ENCODE measurements at regions not wholly inside any gene's neighbourhood (a gene's known extent, or its start where the extent isn't known, plus 50 kb on each side); places are given as distances from the start of the nearest gene placed in this dataset.
"Not testable (repeated sequence)": the region's sequence is repeated elsewhere in the genome, so short reads cannot be mapped to it uniquely, and the experiment has no call there.

DNA sequence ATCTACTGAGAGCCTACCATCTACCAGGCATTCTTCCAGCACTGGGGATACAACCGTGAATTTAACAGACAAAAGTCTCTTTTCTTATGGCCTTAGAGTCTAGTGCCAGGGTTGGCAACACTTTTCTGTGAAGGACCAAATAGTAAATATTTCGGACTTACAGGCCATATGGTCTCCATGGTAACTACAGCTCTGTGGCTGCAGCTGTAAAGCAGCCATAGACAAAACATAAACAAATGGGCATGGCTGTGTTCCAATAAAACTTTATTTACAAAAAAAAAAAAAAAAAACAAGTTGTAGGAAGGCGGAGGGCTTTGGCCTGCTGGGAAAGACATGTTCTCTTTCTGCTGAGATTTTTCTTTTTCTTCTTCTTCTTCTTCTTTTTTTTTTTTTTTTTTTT, 98.7 kb downstream of the ABCC12 start:
- DNase-seq (ENCODE audit: low read depth in 3 of 3): no peak

GRCh38 chr16:48054881-48055601, 100.8 kb downstream of the ABCC12 start:
- peak in 1 of 3 donors; percentile 8 for DNase-seq (ENCODE audit: low read depth in 3 of 3)

DNA sequence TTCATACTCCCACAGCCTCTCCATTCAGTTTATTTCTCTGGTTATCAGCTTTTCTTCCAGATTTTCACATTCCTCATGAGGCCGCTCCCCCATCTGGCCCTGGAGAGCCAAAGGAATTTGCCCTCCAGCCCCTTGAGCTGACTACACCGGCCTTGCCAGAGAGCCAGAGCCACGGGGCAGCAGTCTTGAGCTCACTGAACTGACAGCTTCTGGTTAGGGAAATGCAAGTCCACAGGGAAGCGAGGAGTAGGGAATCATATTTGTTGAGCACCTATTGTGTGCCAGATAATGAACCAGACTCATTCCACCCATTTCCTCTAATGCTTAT, 102.4 kb downstream of the ABCC12 start:
- no peak for DNase-seq (ENCODE audit: low read depth in 3 of 3)

DNA sequence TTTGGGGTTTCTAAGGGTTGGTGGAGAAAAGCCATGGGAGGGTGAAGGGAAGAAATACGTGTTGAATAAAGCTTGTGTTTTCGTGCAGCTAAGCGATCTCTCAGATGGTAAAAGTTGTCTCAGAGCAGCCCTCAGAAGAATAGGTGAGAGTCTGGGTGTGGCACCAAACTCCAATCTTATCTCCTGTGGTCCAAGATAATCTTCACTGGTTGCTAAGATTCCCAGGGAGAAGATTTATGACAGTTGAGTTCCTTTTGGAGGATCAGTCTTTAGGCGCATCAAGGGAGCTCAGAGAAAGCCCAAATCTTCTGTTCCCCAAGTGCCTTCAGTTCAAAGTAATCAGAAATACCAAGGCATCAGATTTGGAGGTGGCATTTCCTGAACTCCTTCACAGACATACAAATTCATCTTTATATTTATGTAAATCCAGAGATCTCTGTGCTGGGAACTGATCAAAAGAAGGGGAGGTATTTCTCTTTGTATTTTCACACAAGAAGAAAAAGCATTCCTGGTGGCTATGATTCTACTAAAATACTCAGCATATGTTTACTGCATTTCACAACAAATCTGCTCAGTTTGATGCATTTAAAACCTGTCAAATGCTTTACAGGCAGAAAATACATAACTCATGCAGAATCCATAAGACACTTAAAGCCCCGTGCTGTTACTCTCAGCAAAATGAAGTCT, 102.9 kb downstream of the ABCC12 start:
- no peak for DNase-seq (ENCODE audit: low read depth in 3 of 3)

DNA sequence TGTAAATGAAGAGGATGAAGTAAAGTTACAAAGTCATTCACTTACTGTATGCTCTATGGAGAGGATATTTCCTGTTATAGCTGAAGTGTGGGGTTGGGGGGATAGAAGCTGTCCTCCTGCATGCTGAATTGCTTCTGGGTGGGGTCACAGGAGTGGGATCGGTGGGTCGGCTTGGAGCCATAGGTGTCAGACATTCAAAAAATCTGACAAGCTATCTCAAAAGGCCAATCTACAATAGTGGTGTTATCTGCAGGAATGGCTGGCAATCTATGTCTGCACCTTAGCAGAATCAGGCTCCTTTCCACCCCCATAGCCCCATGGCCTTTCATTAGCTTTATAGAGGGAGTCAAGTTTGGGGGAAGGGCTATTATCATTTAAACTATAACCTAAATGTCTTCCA, 104.9 kb downstream of the ABCC12 start:
- no peak for DNase-seq (ENCODE audit: low read depth in 3 of 3)

GRCh38 chr16:48049847-48050246, 105.9 kb downstream of the ABCC12 start:
- DNase-seq (ENCODE audit: low read depth in 3 of 3): no peak

DNA sequence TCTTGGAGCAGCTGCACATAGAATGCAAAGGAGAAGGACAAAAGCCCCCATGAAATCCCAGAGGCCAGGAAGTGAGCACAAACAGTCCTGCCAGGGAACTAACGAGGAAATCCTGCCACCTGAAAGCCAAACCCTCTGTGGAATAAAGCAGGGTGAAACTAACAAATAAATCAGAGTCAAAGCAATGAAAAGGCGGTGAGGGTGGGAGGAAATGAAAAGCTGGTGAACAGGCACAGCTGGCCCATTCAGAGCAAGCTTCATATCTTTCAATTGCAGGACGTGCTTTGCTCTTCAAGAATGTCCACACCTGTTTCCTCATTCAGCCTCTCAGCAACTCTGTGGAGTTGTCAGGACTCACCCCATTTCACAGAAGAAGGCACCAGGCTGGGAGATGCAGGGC, 108.1 kb downstream of the ABCC12 start:
- DNase-seq (ENCODE audit: low read depth in 3 of 3): no peak

DNA sequence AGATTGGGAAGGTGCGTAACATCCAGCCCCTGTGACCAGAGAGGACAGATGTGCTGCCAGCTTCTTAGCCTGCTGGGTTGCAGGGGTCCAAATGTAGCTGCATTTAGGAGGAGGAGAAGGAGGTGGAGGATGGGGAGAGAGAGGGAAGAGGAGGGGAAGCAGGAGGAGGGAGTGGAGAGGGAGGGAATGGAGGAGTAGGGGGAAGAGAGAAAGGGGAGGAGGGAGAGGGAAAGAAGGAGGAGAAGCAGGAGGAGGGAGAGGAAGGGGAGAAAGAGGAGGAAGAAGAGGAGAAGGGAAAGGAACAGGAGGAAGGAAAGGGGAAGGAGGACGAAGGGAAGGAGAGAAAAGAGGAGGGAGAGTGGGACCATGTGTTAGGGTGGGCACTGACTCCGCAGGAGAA, 108.6 kb downstream of the ABCC12 start:
- no peak for DNase-seq (ENCODE audit: low read depth in 3 of 3)

DNA sequence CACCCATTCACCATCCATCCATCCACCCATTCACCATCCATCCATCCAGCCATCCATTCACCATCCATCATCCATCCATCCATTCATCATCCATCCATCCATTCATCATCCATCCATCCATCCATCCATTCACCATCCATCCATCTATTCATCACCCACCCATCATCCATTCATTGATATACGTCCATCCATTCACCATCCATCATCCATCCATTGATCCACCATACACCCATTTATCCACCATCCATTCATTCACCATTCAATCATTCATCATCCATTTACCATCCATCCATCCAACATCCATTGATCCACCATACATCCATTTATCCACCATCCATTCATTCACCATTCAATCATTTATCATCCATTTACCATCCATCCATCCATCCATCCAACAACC, 111.7 kb downstream of the ABCC12 start:
- DNase-seq (ENCODE audit: low read depth in 3 of 3): no peak

DNA sequence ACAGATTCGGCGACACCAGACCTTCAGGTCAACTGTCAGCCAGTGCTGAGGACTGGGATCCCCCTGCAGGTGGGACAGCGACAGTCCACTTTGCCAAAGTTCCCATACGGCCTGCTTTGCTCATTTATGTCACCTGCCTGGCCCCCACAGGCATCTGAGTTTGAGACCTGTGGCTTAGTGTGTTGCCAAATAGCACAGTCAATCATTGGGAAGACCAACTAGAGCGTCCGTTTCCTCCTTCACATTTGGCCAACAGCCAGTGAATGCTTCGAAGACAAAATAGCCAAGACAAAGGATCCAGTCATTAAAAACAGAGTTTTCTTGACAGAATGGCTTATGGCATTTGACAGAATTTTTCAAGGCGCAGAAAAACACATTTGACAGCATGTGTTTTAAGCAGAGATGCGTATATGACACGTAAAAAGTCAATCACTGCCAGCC, 113.8 kb downstream of the ABCC12 start:
- DNase-seq (ENCODE audit: low read depth in 3 of 3): no peak

- DNase-seq (ENCODE audit: low read depth in 3 of 3): no peak
These were observed 120.7 kb downstream of the ABCC12 start for GRCh38 chr16:48035142-48035541.

DNA sequence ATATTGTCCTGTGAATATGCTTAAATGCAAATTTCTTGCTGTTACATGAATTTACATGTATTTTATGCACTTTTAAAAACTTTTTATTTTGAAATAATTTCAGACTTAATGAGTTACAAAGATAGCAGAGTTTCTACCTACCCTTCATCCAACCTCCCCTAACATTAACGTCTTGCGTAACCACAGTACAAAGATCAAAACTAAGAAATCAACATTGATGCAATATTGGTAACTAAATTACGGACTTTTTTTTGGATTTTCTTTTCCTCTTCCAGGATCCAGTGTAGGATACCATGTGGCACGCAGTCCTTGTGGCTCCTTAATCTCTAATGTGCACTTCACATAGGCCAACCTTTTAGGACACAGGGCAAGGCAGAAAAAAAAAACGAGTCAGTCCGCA, 124.9 kb downstream of the ABCC12 start:
- no peak for DNase-seq (ENCODE audit: low read depth in 3 of 3)

- no peak for DNase-seq (ENCODE audit: low read depth in 3 of 3)
These were observed 126.0 kb downstream of the ABCC12 start for GRCh38 chr16:48029768-48030167.

DNA sequence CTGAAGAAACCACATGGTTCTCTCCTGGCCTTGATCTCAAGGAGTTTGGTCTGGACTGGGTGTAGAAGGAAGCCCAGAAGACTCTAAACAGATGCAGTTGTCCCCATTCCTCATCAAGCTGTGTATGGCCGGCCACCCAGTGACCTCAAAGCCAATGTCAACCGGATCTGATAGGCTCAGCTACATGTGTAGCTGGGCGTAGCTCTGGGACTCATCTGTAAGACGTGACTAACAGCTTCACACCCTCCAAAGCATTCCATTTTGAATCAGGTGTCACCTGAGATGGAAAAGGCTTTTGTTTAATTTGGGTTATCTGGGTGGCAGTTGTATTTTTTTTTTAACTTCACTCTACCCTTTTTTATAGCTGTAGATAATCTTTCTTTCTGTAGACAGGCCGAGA, 130.4 kb downstream of the ABCC12 start:
- DNase-seq (ENCODE audit: low read depth in 3 of 3): no peak

DNA sequence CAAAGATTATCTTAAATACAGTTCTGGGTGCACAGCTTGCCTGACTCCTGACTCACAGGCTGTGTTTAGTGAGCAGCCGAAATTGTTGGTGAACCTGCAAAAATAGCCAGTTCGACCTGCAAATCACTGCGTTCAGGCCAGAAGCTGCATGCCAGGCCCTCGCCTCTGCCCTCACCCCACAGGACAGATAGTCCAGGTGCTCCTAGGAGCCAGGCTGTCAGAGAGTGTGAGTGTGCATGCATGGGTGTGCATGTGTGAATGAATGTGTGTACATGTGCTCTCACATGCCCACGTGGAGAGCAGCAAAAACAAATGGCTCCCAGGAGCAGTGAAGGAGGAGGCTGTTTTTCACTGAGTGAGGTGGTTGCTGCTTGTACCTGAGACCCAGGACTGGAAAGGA, 131.8 kb downstream of the ABCC12 start:
- DNase-seq (ENCODE audit: low read depth in 3 of 3): no peak

DNA sequence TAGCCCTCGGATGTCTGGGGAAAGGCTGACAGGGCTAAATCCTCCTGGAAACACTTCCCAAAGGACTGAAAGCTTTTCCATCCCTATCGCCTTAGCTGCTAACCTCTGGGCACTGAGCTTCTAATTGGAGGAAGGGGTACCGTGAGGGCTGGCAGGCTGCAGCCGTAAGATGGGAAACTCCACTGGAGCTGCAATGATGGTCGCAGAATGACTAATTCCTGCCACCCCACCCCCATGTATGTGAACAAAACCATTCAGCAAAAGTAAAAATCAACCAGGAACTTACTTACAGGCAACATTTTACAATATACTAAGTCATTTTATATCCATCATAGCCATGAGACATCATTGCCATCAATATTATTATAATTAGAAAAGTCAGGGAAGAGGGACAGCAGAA, 133.3 kb downstream of the ABCC12 start:
- no peak for DNase-seq (ENCODE audit: low read depth in 3 of 3)

GRCh38 chr16:48020617-48021016, 135.2 kb downstream of the ABCC12 start:
- not testable (repeated sequence) for DNase-seq (ENCODE audit: low read depth in 3 of 3)

GRCh38 chr16:48014349-48015135, 141.3 kb downstream of the ABCC12 start:
- no peak for DNase-seq (ENCODE audit: low read depth in 3 of 3)

GRCh38 chr16:48013491-48013901, 142.3 kb downstream of the ABCC12 start:
- DNase-seq (ENCODE audit: low read depth in 3 of 3): no peak

DNA sequence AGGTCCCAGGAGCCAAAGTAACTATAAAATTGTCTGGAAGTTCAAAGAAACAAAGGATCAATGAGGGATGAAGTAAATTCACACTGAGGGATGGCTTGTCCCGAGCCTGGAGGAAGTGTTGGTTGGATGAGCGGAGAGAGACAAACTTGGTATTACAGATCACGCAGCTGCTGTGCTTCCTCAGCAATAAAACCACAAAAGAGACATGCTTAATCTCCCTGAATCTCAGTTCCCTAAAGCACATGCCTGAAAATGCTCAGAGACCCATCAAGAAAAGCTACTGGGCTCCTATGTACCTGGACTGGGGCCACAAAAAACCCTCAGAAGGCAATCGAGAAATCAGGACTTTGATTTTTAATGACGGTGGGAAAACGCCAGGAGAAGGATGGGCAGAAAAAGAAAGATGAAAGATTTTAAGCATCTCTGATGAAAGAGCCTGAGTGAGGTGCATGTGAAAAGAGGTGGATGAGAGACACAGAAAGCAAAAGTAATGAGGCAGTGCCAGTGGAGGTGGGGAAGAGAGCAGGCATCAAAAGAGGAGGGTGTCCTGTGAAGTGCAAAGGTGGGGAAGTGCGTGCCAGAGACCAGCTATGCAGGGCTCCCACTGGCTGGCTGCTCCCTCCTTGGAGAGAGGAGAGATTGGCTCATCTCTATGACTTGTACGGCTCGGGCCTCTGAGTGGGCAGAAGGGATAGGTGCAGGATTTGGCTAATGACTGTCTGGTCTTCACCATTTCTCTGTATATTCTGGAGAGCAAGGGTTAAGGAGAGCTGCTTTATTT, 143.7 kb downstream of the ABCC12 start:
- no peak for DNase-seq (ENCODE audit: low read depth in 3 of 3)

DNA sequence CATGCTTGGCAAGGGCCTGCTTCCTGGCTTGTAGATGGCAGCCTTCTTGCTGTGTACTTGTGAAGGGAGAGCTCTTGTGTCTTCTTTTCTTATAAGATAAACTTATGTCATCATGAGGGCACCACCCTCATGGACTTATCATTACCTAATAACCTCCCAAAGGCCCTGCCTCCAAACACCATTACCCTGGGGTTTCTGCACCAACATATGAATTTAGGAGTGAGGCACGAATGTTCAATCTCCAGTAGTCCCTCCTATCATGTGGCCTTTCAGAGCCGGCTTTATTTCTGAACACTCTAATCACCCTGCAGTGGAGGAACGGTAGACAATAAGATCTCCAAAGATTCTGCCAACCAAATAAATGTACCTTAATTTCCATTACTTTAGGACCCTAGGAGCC, 144.3 kb downstream of the ABCC12 start:
- DNase-seq (ENCODE audit: low read depth in 3 of 3): no peak

DNA sequence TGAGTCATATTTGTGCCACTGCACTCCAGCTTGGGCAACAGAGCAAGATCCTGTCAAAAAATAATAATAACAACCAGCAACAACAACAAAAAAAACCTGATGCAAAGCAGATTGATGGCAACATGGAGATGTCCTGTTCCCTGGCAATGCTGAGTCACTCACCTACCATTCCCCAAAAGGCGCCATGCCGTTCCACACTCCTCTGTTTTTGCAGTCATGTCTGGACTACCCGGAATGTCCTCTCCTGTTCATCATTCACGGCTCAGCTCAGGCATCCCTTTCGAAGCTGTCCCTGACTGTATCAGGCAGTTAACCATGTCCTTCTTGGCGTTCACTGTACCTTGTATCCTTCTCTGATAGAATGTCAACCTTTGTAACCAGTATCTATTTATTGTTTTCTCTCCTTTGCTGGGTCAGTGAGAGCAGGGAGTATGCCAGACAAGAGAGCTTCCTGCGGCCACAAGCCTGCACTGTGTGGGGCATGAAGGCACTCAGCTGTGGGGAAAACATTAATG, 147.7 kb downstream of the ABCC12 start:
- no peak for DNase-seq (ENCODE audit: low read depth in 3 of 3)

Data from stimulated activated CD4-positive, alpha-beta T cell treated with anti-CD3 and anti-CD28 coated beads, TNF-alpha, amount 100 ng/mL, for 48 hours (primary cell).